ENCODE measurements at regions not wholly inside any gene's neighbourhood (a gene's known extent, or its start where the extent isn't known, plus 50 kb on each side); places are given as distances from the start of the nearest gene placed in this dataset.

DNA sequence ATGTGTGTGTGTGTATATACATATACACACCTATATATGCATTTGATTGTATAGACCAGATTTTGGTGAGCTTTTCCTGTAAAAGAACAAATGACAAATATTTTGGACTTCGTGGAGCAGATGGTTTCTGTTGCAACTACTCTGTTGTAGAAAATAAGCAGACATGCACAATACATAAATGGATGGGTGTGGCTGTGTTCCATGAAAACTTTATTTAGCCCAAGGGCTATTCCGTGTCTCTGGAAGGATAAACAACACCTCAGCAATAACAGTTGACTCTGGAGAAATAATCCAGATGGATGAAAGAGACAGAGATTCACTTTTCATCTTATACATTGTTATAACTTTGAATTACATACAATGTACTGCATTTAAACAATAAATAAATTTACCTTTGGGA is 441.4 kb downstream of the CNTN3 start:
- Histone ChIP-seq H3K9ac (no peak overlapping the region), H2AFZ (replicated peaks) (no peak overlapping the region), H3K27me3 (no peaks in the 10 kb centered on the region), H3K9me3 (ENCODE audit: low read depth) (no peaks in the 10 kb centered on the region), H3K4me3 (no peak overlapping the region), H3K79me2 (ENCODE audit: low read depth) (no peaks in the 10 kb centered on the region), H3K4me2 (no peak overlapping the region), H3K27ac (no peak overlapping the region), H4K20me1 (ENCODE audit: low read depth) (no peaks in the 10 kb centered on the region), H3K4me1 (no peaks in the 10 kb centered on the region), H3F3A (ENCODE audit: low read depth) (no peaks in the 10 kb centered on the region), H3K36me3 (no peaks in the 10 kb centered on the region)
- Mint-ChIP-seq H3K27ac (no peak overlapping the region), H3K9me3 (no peaks in the 10 kb centered on the region), H3K27me3 (ENCODE audit: insufficient read depth, low read depth) (no peaks in the 10 kb centered on the region), H3K36me3 (no peaks in the 10 kb centered on the region), H3K4me1 (no peaks in the 10 kb centered on the region), H3K4me3 (no peak overlapping the region)
- TF ChIP-seq EZH2phosphoT487 (IDR thresholded peaks at IDR 0.05) = no peak
- TF ChIP-seq EZH2 (IDR thresholded peaks at IDR 0.05) = no peak
- TF ChIP-seq, protein P1, sequence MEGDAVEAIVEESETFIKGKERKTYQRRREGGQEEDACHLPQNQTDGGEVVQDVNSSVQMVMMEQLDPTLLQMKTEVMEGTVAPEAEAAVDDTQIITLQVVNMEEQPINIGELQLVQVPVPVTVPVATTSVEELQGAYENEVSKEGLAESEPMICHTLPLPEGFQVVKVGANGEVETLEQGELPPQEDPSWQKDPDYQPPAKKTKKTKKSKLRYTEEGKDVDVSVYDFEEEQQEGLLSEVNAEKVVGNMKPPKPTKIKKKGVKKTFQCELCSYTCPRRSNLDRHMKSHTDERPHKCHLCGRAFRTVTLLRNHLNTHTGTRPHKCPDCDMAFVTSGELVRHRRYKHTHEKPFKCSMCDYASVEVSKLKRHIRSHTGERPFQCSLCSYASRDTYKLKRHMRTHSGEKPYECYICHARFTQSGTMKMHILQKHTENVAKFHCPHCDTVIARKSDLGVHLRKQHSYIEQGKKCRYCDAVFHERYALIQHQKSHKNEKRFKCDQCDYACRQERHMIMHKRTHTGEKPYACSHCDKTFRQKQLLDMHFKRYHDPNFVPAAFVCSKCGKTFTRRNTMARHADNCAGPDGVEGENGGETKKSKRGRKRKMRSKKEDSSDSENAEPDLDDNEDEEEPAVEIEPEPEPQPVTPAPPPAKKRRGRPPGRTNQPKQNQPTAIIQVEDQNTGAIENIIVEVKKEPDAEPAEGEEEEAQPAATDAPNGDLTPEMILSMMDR (IDR thresholded peaks at IDR 0.05) = no peak
- DNase-seq (ENCODE audit: low spot score) = no peak

DNA sequence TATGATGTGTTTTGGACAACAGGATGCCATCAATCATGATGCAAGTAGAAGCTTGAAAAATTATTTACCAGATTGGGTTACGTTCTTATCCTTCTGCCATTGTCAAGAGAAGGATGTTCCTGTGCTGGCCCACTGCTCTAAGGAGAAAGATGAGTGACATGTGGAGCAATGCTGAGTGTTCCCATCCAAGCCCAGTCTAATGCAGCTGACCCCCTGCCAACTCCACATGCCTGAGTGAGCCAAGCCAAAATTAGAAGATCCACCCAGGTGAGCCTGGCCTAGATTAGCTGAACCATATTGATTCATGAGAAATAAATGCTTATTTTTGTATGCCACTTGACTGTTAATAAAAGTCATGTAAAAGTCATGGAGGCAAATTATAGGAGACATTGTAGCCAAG is 446.5 kb downstream of the CNTN3 start:
- H3K9me3 ChIP-seq (ENCODE audit: low read depth) = no peaks in the 10 kb centered on the region
- H3K4me3 Mint-ChIP-seq = no peak overlapping the region
- no peaks in the 10 kb centered on the region for H3F3A ChIP-seq (ENCODE audit: low read depth)
- H3K27ac Mint-ChIP-seq = no peak overlapping the region
- H3K9ac ChIP-seq = no peak overlapping the region
- DNase-seq (ENCODE audit: low spot score) = no peak
- no peaks in the 10 kb centered on the region for H4K20me1 ChIP-seq (ENCODE audit: low read depth)
- TF ChIP-seq, protein P1 (IDR thresholded peaks at IDR 0.05) = no peak
- TF ChIP-seq EZH2phosphoT487 (IDR thresholded peaks at IDR 0.05) (no peak), EZH2 (IDR thresholded peaks at IDR 0.05) (no peak)
- H3K36me3 Mint-ChIP-seq = peaks cover 1% of the 10 kb centered on the region
- H3K4me3 ChIP-seq = no peak overlapping the region
- no peaks in the 10 kb centered on the region for H3K4me1 ChIP-seq
- H3K36me3 ChIP-seq = no peaks in the 10 kb centered on the region
- no peak overlapping the region for H3K4me2 ChIP-seq
- no peaks in the 10 kb centered on the region for H3K79me2 ChIP-seq (ENCODE audit: low read depth)
- peaks cover 1% of the 10 kb centered on the region for H3K27me3 Mint-ChIP-seq (ENCODE audit: insufficient read depth, low read depth)
- H3K9me3 Mint-ChIP-seq = peaks cover 2% of the 10 kb centered on the region
- no peak overlapping the region for H3K27ac ChIP-seq
- H3K27me3 ChIP-seq = no peaks in the 10 kb centered on the region
- H3K4me1 Mint-ChIP-seq = no peaks in the 10 kb centered on the region
- H2AFZ ChIP-seq (replicated peaks) = no peak overlapping the region

DNA sequence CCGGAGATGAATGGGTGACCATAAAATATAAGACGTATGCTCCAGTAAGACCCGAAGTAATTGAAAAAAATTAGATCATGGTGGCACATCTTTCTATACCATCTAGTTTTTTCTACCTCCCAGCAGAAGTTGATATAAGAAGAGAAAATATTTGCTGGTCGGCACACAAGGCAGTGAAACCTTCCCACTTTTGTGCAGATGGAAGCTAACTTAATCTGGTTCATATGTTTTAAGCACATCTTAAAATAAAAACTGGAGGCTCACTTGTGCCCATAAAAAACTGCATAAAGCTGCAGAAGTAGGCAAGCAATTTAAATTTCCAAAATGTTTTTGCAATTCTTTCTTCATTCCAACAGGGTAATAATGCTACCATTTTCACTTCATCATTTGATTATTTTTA is 449.2 kb downstream of the CNTN3 start:
- Histone ChIP-seq H2AFZ (replicated peaks) (no peak overlapping the region), H3K79me2 (ENCODE audit: low read depth) (no peaks in the 10 kb centered on the region), H3K9me3 (ENCODE audit: low read depth) (no peaks in the 10 kb centered on the region), H3K9ac (no peak overlapping the region), H3K27me3 (no peaks in the 10 kb centered on the region), H4K20me1 (ENCODE audit: low read depth) (no peaks in the 10 kb centered on the region), H3F3A (ENCODE audit: low read depth) (no peaks in the 10 kb centered on the region), H3K27ac (no peak overlapping the region), H3K4me3 (no peak overlapping the region), H3K4me2 (no peak overlapping the region), H3K4me1 (no peaks in the 10 kb centered on the region), H3K36me3 (no peaks in the 10 kb centered on the region)
- TF ChIP-seq EZH2phosphoT487 (IDR thresholded peaks at IDR 0.05) = no peak
- TF ChIP-seq EZH2 (IDR thresholded peaks at IDR 0.05) = no peak
- TF ChIP-seq, protein P1 (IDR thresholded peaks at IDR 0.05) = no peak
- Mint-ChIP-seq H3K4me1 (no peaks in the 10 kb centered on the region), H3K27ac (no peak overlapping the region), H3K27me3 (ENCODE audit: insufficient read depth, low read depth) (peaks cover 3% of the 10 kb centered on the region), H3K36me3 (peaks cover 2% of the 10 kb centered on the region), H3K9me3 (peaks cover 17% of the 10 kb centered on the region), H3K4me3 (no peak overlapping the region)
- no peak for DNase-seq (ENCODE audit: low spot score)

DNA sequence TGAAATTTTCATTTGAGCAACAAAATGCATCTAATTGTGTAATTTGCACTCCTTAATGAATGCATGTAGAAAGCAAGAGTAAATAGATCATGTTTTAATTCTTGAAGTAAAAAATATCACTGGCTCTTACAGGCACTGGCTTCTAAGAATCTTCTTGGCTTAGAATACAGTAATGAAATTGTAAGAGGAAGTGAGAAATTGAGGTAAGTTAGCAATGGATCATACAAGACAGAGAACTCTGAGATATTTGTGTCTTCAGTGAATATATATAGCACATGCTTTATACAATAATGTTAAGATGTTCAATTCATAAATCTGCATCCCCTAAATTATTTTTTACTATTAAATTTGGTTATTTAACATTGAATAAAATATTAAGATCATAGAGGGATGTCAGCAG is 465.0 kb downstream of the CNTN3 start:
- H3K36me3 ChIP-seq = no peaks in the 10 kb centered on the region
- H3K79me2 ChIP-seq (ENCODE audit: low read depth) = no peaks in the 10 kb centered on the region
- no peak overlapping the region for H3K27ac Mint-ChIP-seq
- DNase-seq (ENCODE audit: low spot score) = no peak
- no peak overlapping the region for H3K27ac ChIP-seq
- no peak overlapping the region for H3K4me2 ChIP-seq
- no peaks in the 10 kb centered on the region for H3F3A ChIP-seq (ENCODE audit: low read depth)
- H3K9me3 Mint-ChIP-seq = no peaks in the 10 kb centered on the region
- H3K36me3 Mint-ChIP-seq = no peaks in the 10 kb centered on the region
- TF ChIP-seq, protein P1 (IDR thresholded peaks at IDR 0.05) = no peak
- TF ChIP-seq EZH2phosphoT487 (IDR thresholded peaks at IDR 0.05) = no peak
- TF ChIP-seq EZH2 (IDR thresholded peaks at IDR 0.05) = no peak
- no peaks in the 10 kb centered on the region for H4K20me1 ChIP-seq (ENCODE audit: low read depth)
- no peak overlapping the region for H3K4me3 Mint-ChIP-seq
- no peak overlapping the region for H3K9ac ChIP-seq
- H3K9me3 ChIP-seq (ENCODE audit: low read depth) = no peaks in the 10 kb centered on the region
- H3K27me3 Mint-ChIP-seq (ENCODE audit: insufficient read depth, low read depth) = no peaks in the 10 kb centered on the region
- H3K27me3 ChIP-seq = no peaks in the 10 kb centered on the region
- H3K4me3 ChIP-seq = no peak overlapping the region
- H3K4me1 ChIP-seq = no peaks in the 10 kb centered on the region
- no peak overlapping the region for H2AFZ ChIP-seq (replicated peaks)
- H3K4me1 Mint-ChIP-seq = no peaks in the 10 kb centered on the region

Measured in neural progenitor cell (in vitro differentiated cells).